SK-N-SH (cell line): ENCODE measurements at regions not wholly inside any gene's neighbourhood (a gene's known extent, or its start where the extent isn't known, plus 50 kb on each side); places are given as distances from the start of the nearest gene placed in this dataset.

Experiments
- CTCF ChIA-PET: fragments of 300-600, 350-600 bp; formaldehyde crosslinking; extraction: SDS; loops from one replicate; lab custom pipeline; 2021; lab: Yijun Ruan, JAX
- POLR2A ChIA-PET: fragments of 350-600 bp; sonication (Branson Sonifier 250); formaldehyde crosslinking; extraction: SDS; loops from one replicate; lab custom pipeline; 2020; ENCODE audit warnings: antibody characterized with exemption, inconsistent platforms; lab: Yijun Ruan, JAX
- DNase-seq: peaks from one replicate; pipeline ENCODE4 v3.0.0; 2012
- H2AFZ ChIP-seq: fragments of 200-600 bp; sonication (generic); 2 replicates; pipeline ENCODE4 v1.8.1; 2016; ENCODE audit warnings: antibody characterized with exemption, mild to moderate bottlenecking, low read depth
- H3F3A ChIP-seq: fragments of 200-600 bp; sonication (generic); replicated peaks from 2 replicates; pipeline ENCODE3; 2016; ENCODE audit warnings: antibody characterized with exemption, mild to moderate bottlenecking; ENCODE audit not compliant: insufficient read depth
- H3K27ac ChIP-seq, 2 experiments: fragments of 200-500 bp in 1 of 2; fragments of 200-600 bp in 1 of 2; sonication (Bioruptor generic) in 1 of 2; sonication (generic), shearing (Covaris generic) in 1 of 2; 2 replicates each; pipeline versions ENCODE4 v1.5.1 to v1.6.1; 2014 to 2016; ENCODE audit warnings: low read depth in 2 of 2, inconsistent platforms in 1 of 2, low read length in 1 of 2, mild to moderate bottlenecking in 1 of 2, mixed read lengths in 1 of 2
- H3K27me3 ChIP-seq: fragments of 200-600 bp; sonication (generic), shearing (Covaris generic); 2 replicates; pipeline ENCODE4 v1.6.1; 2016; ENCODE audit warnings: mixed run types; ENCODE audit not compliant: insufficient read depth
- H3K36me3 ChIP-seq, 2 experiments: fragments of 200-500 bp in 1 of 2; fragments of 200-600 bp in 1 of 2; sonication (Bioruptor generic) in 1 of 2; sonication (generic) in 1 of 2; replicated peaks in 1 of 2; 2 replicates each; pipeline versions ENCODE3 to v1.5.1; 2014 to 2016; ENCODE audit warnings: low read length in 1 of 2, mild to moderate bottlenecking in 1 of 2; ENCODE audit not compliant: insufficient read depth in 2 of 2, control insufficient read depth in 1 of 2
- H3K4me1 ChIP-seq, 2 experiments: fragments of 200-500 bp in 1 of 2; fragments of 200-600 bp in 1 of 2; sonication (Bioruptor generic) in 1 of 2; sonication (generic), shearing (Covaris generic) in 1 of 2; 2 replicates each; pipeline versions ENCODE4 v1.5.1 to v1.6.1; 2014 to 2016; ENCODE audit warnings: low read depth in 1 of 2, low read length in 1 of 2, mixed run types in 1 of 2; ENCODE audit not compliant: insufficient read depth in 2 of 2, control insufficient read depth in 1 of 2
- H3K4me2 ChIP-seq: fragments of 200-600 bp; sonication (generic), shearing (Covaris generic); 2 replicates; pipeline ENCODE4 v1.6.1; 2017; ENCODE audit warnings: mixed run types
- H3K4me3 ChIP-seq, 2 experiments: fragments of 200-500 bp in 1 of 2; fragments of 200-600 bp in 1 of 2; sonication (Bioruptor generic) in 1 of 2; sonication (generic), shearing (Covaris generic) in 1 of 2; 2 replicates each; pipeline versions ENCODE4 v1.5.1 to v1.8.1; 2014 to 2016; ENCODE audit warnings: low read depth in 2 of 2, inconsistent platforms in 1 of 2, low read length in 1 of 2, mild to moderate bottlenecking in 1 of 2, mixed read lengths in 1 of 2, moderate library complexity in 1 of 2
- H3K79me2 ChIP-seq: fragments of 200-600 bp; sonication (generic); 2 replicates; pipeline ENCODE4 v1.8.1; 2017; ENCODE audit warnings: mild to moderate bottlenecking; ENCODE audit not compliant: insufficient read depth
- H3K9ac ChIP-seq: fragments of 200-600 bp; sonication (generic); 2 replicates; pipeline ENCODE4 v1.6.1; 2017; ENCODE audit warnings: mixed run types
- H3K9me2 ChIP-seq: fragments of 200-600 bp; sonication (generic); 2 replicates; pipeline ENCODE4 v1.6.1; 2017; ENCODE audit warnings: mixed run types
- H3K9me3 ChIP-seq: fragments of 200-600 bp; sonication (generic); 2 replicates; pipeline ENCODE4 v1.6.1; 2017; ENCODE audit warnings: mixed run types, mild to moderate bottlenecking, moderate library complexity
- H4K20me1 ChIP-seq: fragments of 200-600 bp; sonication (generic); 2 replicates; pipeline ENCODE4 v1.6.1; 2017; ENCODE audit warnings: mild to moderate bottlenecking, mixed run types; ENCODE audit not compliant: insufficient read depth
- CTCF ChIP-seq: fragments of 200-600 bp; sonication (generic); IDR thresholded peaks from 2 replicates; pipeline ENCODE4 v1.6.1; 2017; ENCODE audit warnings: antibody characterized with exemption, mild to moderate bottlenecking, moderate library complexity
- ELF1 ChIP-seq: IDR thresholded peaks from 2 replicates; pipeline ENCODE4 v1.4.0; 2012
- EP300 ChIP-seq, 2 experiments: IDR thresholded peaks; 2 replicates each; pipeline versions ENCODE4 v1.4.0 to v1.6.1; 2012; ENCODE audit warnings: borderline replicate concordance in 1 of 2, low read depth in 1 of 2, low read length in 1 of 2
- GABPA ChIP-seq: IDR thresholded peaks from 2 replicates; pipeline ENCODE4 v1.4.0; 2012; ENCODE audit warnings: low read depth, mild to moderate bottlenecking
- IRF3 ChIP-seq: fragments of 150-350 bp; IDR thresholded peaks from 2 replicates; pipeline ENCODE4 v1.6.1; 2016; ENCODE audit warnings: mild to moderate bottlenecking, low read depth, low read length
- JUND ChIP-seq: IDR thresholded peaks from 2 replicates; pipeline ENCODE4 v1.4.0; 2012
- MXI1 ChIP-seq: IDR thresholded peaks from 2 replicates; pipeline ENCODE4 v1.6.1; 2012; ENCODE audit warnings: mild to moderate bottlenecking, low read depth, low read length, improper control_type of control experiment
- NRF1 ChIP-seq: IDR thresholded peaks from 2 replicates; pipeline ENCODE4 v1.6.1; 2012; ENCODE audit warnings: low read depth, mild to moderate bottlenecking, low read length
- RAD21 ChIP-seq: IDR thresholded peaks from 2 replicates; pipeline ENCODE4 v1.6.1; 2012; ENCODE audit warnings: mild to moderate bottlenecking, low read length
- RXRA ChIP-seq: IDR thresholded peaks from 2 replicates; pipeline ENCODE4 v1.4.0; 2012; ENCODE audit warnings: low read depth, mild to moderate bottlenecking, borderline replicate concordance
- TCF12 ChIP-seq: IDR thresholded peaks from 2 replicates; pipeline ENCODE4 v1.4.0; 2012
- TEAD4 ChIP-seq: IDR thresholded peaks from 2 replicates; pipeline ENCODE4 v1.4.0; 2012; ENCODE audit warnings: mild to moderate bottlenecking, borderline replicate concordance; ENCODE audit not compliant: insufficient read depth
- YY1 ChIP-seq: IDR thresholded peaks from 2 replicates; pipeline ENCODE4 v1.4.0; 2012; ENCODE audit warnings: low read depth, mild to moderate bottlenecking
- ZBTB33 ChIP-seq: IDR thresholded peaks from 2 replicates; pipeline ENCODE4 v1.4.0; 2012; ENCODE audit warnings: low read depth, borderline replicate concordance
- WGBS: methylation state at CpG from one replicate; pipeline ENCODE4 v1.1.6; 2017; ENCODE audit warnings: low lambda C conversion rate; 5-methylcytosine and 5-hydroxymethylcytosine counted together

- no peak overlapping the region for H2AFZ ChIP-seq
- ChIA-PET CTCF (no interaction called here), POLR2A (no interaction called here)
- no peaks in the 10 kb centered on the region for H3K79me2 ChIP-seq
- H3K36me3 ChIP-seq: no peaks in the 10 kb centered on the region
- no peaks in the 10 kb centered on the region for H3K4me1 ChIP-seq
- no peak overlapping the region for H3K4me2 ChIP-seq
- H3K27ac ChIP-seq: no peak overlapping the region
- TF ChIP-seq IRF3: no peak
- no peak for TF ChIP-seq EP300 (IDR thresholded peaks at IDR 0.05; ENCODE audit: borderline replicate concordance in 1 of 2, low read depth in 1 of 2, low read length in 1 of 2)
- no peak for TF ChIP-seq ELF1
- no peak for TF ChIP-seq RXRA
- no peak for TF ChIP-seq GABPA
- H3K9ac ChIP-seq: no peak overlapping the region
- no peaks in the 10 kb centered on the region for H3K9me2 ChIP-seq
- H4K20me1 ChIP-seq: no peaks in the 10 kb centered on the region
- no peak for DNase-seq
- no peaks in the 10 kb centered on the region for H3K27me3 ChIP-seq
- H3K9me3 ChIP-seq: no peaks in the 10 kb centered on the region
- 10% methylated on average over 3 of the region's 3 CpGs for WGBS
- no peaks in the 10 kb centered on the region for H3F3A ChIP-seq
- H3K4me3 ChIP-seq: no peak overlapping the region
These were observed 225.8 kb upstream of the SLC10A2 start for GRCh38 chr13:103291798-103292572.

GRCh38 chr13:103291226-103291625, 225.0 kb upstream of the SLC10A2 start:
- no peak for DNase-seq
- Histone ChIP-seq H3K79me2 (no peaks in the 10 kb centered on the region), H3K27ac (no peak overlapping the region), H2AFZ (no peak overlapping the region)
- CTCF ChIA-PET: no interaction called here
- TF ChIP-seq YY1 (no peak), ELF1 (no peak), CTCF (no peak)
- TF ChIP-seq, all 33 proteins: peak for 0
- H3K4me1 ChIP-seq: no peaks in the 10 kb centered on the region
- H3K4me2 ChIP-seq: no peak overlapping the region
- no peaks in the 10 kb centered on the region for H3K36me3 ChIP-seq
- no peak overlapping the region for H3K4me3 ChIP-seq
- H3K9me3 ChIP-seq: no peaks in the 10 kb centered on the region
- H3K9ac ChIP-seq: no peak overlapping the region
- POLR2A ChIA-PET: no interaction called here
- 57% methylated on average over 3 of the region's 3 CpGs for WGBS
- H3K27me3 ChIP-seq: no peaks in the 10 kb centered on the region
- no peaks in the 10 kb centered on the region for H3K9me2 ChIP-seq
- H3F3A ChIP-seq: no peaks in the 10 kb centered on the region
- no peaks in the 10 kb centered on the region for H4K20me1 ChIP-seq

- ChIA-PET POLR2A (no interaction called here), CTCF (no interaction called here)
- Histone ChIP-seq H3K79me2 (no peaks in the 10 kb centered on the region), H3K9me2 (no peaks in the 10 kb centered on the region), H3K9me3 (no peaks in the 10 kb centered on the region), H3K36me3 (no peaks in the 10 kb centered on the region), H3K4me1 (no peaks in the 10 kb centered on the region), H3K27me3 (no peaks in the 10 kb centered on the region), H3K27ac (no peak overlapping the region), H2AFZ (no peak overlapping the region), H3K9ac (no peak overlapping the region), H3K4me2 (no peak overlapping the region), H4K20me1 (no peaks in the 10 kb centered on the region), H3K4me3 (no peak overlapping the region), H3F3A (no peaks in the 10 kb centered on the region)
- TF ChIP-seq ELF1: no peak
- no peak for TF ChIP-seq TCF12
- no peak for TF ChIP-seq MXI1
- no peak for TF ChIP-seq ZBTB33
- TF ChIP-seq TEAD4: no peak
- TF ChIP-seq NRF1: no peak
- TF ChIP-seq RAD21: no peak
- TF ChIP-seq JUND: no peak
- DNase-seq: no peak
These were observed 223.5 kb upstream of the SLC10A2 start for GRCh38 chr13:103289681-103290080.
